ENCODE measurements at regions not wholly inside any gene's neighbourhood (a gene's known extent, or its start where the extent isn't known, plus 50 kb on each side); places are given as distances from the start of the nearest gene placed in this dataset.

DNA sequence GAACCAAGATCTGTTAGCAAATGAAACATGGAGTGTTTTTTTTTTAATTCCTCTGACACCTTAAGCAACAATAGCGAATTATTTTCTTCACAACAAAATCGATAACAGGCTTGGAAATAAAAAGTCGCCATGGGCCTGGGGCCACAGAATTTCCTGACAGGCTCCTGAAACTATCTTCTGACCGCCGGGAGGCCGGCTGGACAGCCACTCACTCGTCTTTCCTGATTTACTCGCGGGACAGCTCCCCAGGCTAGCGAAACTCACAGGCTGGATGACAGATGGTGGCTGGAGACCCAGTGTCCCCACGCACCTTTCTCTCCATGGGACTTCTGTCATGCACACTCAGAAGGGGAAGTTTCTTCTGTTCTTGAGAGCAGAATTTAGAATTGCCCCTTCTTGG lies 143.3 kb upstream of the IRX2 start (continued):
- no peak for TF ChIP-seq POLR2A (IDR thresholded peaks at IDR 0.05; ENCODE audit: borderline replicate concordance, extremely low read depth, insufficient read depth, insufficient read length)
- TF ChIP-seq JUND (IDR thresholded peaks at IDR 0.05), result no peak

DNA sequence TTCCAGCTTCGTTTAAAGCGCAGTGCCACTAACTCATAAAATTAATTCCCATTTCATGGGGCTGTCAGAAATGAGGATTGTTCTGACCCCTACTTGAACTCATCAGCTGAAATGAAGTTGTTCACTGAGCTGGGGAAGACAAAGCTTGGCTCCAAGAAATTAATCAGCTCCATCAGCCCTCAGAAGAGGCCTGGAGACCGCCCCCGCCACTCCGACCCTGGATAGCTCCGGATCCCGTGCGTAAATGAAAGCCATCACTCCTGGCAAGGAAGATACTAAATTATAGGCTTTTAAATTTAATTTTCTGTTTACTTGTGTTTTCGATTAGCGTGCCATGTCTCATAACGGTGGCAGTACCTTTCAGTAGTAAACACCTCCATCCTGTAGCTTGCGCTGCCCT lies 142.8 kb upstream of the IRX2 start:
- Histone ChIP-seq H3K79me2 (ENCODE audit: insufficient read depth, low read length) (no peaks in the 10 kb centered on the region), H3K9me3 (ENCODE audit: control insufficient read depth in 1 of 2, insufficient read depth in 1 of 2, low read depth in 1 of 2, low read length in 2 of 2) (peaks cover 9% of the 10 kb centered on the region in 2 experiments; a peak in 2 of 4 replicates), H3K27ac (ENCODE audit: low read depth, low read length) (no peak overlapping the region), H3K4me1 (ENCODE audit: control insufficient read depth in 1 of 2, insufficient read depth in 2 of 2, low read length in 2 of 2) (no peaks in the 10 kb centered on the region), H2AFZ (ENCODE audit: low read depth, low read length, poor library complexity, severe bottlenecking) (no peak overlapping the region), H4K20me1 (ENCODE audit: insufficient read depth) (no peaks in the 10 kb centered on the region), H3K4me2 (ENCODE audit: low read length) (no peak overlapping the region), H3K9ac (ENCODE audit: low read length) (no peak overlapping the region), H3K36me3 (ENCODE audit: control insufficient read depth in 1 of 2, insufficient read depth in 2 of 2, low read length in 2 of 2) (no peaks in the 10 kb centered on the region), H3K9me2 (ENCODE audit: insufficient read depth) (no peaks in the 10 kb centered on the region), H3K4me3 (replicated peaks in 1 of 2; ENCODE audit: low read depth in 1 of 2, low read length in 2 of 2) (no peak overlapping the region), H3K27me3 (ENCODE audit: insufficient read depth, low read length) (no peaks in the 10 kb centered on the region)
- ChIA-PET POLR2A (no interaction called here), CTCF (no interaction called here), RAD21 (ENCODE audit: low non-redundant PET in 1 of 2, low total read pairs in 2 of 2, uncharacterized antibody in 2 of 2, unreplicated experiment in 2 of 2) (no interaction called here)
- intact Hi-C loops (cut with micrococcal nuclease), result no loop called here
- no TSS peak for BruUV-seq (replicated peaks)
- TF ChIP-seq, protein P1, sequence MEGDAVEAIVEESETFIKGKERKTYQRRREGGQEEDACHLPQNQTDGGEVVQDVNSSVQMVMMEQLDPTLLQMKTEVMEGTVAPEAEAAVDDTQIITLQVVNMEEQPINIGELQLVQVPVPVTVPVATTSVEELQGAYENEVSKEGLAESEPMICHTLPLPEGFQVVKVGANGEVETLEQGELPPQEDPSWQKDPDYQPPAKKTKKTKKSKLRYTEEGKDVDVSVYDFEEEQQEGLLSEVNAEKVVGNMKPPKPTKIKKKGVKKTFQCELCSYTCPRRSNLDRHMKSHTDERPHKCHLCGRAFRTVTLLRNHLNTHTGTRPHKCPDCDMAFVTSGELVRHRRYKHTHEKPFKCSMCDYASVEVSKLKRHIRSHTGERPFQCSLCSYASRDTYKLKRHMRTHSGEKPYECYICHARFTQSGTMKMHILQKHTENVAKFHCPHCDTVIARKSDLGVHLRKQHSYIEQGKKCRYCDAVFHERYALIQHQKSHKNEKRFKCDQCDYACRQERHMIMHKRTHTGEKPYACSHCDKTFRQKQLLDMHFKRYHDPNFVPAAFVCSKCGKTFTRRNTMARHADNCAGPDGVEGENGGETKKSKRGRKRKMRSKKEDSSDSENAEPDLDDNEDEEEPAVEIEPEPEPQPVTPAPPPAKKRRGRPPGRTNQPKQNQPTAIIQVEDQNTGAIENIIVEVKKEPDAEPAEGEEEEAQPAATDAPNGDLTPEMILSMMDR (IDR thresholded peaks at IDR 0.05 in 2 of 3, conservative IDR thresholded peaks at IDR 0.05 in 1 of 3; ENCODE audit: borderline replicate concordance in 1 of 3, insufficient read depth in 1 of 3, low read depth in 2 of 3, low read length in 2 of 3), result no peak
- TF ChIP-seq RAD21 (IDR thresholded peaks at IDR 0.05; ENCODE audit: low read depth), result no peak
- TF ChIP-seq CBX3 (IDR thresholded peaks at IDR 0.05; ENCODE audit: low read depth), result no peak
- TF ChIP-seq, protein P2, sequence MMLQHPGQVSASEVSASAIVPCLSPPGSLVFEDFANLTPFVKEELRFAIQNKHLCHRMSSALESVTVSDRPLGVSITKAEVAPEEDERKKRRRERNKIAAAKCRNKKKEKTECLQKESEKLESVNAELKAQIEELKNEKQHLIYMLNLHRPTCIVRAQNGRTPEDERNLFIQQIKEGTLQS (IDR thresholded peaks at IDR 0.05), result no peak
- TF ChIP-seq EZH2 (IDR thresholded peaks at IDR 0.05), result no peak
- TF ChIP-seq ZNF274 (IDR thresholded peaks at IDR 0.05; ENCODE audit: low read depth, low read length), result no peak
- TF ChIP-seq CEBPB (IDR thresholded peaks at IDR 0.05; ENCODE audit: low read depth), result no peak
- no peak for TF ChIP-seq ELF1 (IDR thresholded peaks at IDR 0.05; ENCODE audit: borderline replicate concordance, low read depth)
- no peak for TF ChIP-seq POLR2AphosphoS5 (IDR thresholded peaks at IDR 0.05; ENCODE audit: low read depth, low read length)
- no peak for TF ChIP-seq EGR1 (IDR thresholded peaks at IDR 0.05; ENCODE audit: low read depth)
- TF ChIP-seq, protein P3, sequence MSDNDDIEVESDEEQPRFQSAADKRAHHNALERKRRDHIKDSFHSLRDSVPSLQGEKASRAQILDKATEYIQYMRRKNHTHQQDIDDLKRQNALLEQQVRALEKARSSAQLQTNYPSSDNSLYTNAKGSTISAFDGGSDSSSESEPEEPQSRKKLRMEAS (IDR thresholded peaks at IDR 0.05), result no peak
- no peak for TF ChIP-seq EZH2phosphoT487 (IDR thresholded peaks at IDR 0.05; ENCODE audit: borderline replicate concordance)
- TF ChIP-seq YY1 (IDR thresholded peaks at IDR 0.05; ENCODE audit: extremely low read depth, insufficient replicate concordance, low read depth, low read length), result no peak
- TF ChIP-seq SIN3A (IDR thresholded peaks at IDR 0.05; ENCODE audit: low read depth), result no peak
- ATAC-seq (no peak), DNase-seq (ENCODE audit: low read depth, low spot score) (no peak)
